Nucleus accumbens (tissue), 56 donors: ENCODE measurements at regions not wholly inside any gene's neighbourhood (a gene's known extent, or its start where the extent isn't known, plus 50 kb on each side); places are given as distances from the start of the nearest gene placed in this dataset.
A peak's percentile ranks its signal among the peaks of the same experiment; 100 is the strongest.

Experiments
- DNase-seq, 56 donors: peaks; one replicate each; lab custom pipeline; 2025; lab: John Stamatoyannopoulos, UW

DNA sequence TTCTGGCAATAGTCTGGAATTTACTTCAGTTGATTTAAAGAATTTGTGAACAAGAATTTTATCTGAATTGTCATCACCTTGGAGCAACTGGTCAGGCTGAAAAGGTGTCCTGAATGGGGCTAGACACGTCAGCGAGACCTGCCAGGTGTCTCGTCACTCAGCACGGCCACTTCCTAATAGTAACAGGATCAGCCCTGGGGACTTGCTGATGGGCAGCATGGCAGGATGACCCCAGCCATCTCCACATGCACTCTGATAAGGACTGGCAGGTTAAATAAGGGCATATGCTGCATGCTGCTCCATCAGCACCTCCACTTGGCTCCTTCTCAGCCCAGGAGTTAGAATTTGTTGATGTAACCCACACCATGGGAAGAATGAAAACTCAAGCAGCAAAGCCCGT is 224.2 kb downstream of the FOXO1 start:
- no peak for DNase-seq

DNA sequence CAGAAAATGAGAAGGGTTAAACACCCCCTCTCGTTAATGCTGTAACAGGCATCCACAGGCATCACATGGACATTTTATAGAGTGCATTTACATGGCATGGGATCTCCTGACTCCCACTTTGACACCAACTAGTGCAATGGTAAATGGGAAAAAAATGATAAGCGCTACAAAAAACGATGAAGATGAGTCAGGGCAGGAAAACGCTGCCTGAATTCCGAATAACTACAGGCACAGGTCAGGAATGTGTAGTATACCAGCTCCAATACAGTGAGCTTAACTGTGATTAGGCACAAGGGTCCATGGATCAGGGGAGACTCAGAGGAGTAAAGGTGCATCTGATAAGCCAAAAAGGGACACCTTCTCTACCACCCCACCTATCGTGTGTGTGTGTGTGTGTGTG is 223.6 kb downstream of the FOXO1 start:
- no peak for DNase-seq

GRCh38 chr13:40444241-40444640 is 222.2 kb downstream of the FOXO1 start:
- no peak for DNase-seq

DNA sequence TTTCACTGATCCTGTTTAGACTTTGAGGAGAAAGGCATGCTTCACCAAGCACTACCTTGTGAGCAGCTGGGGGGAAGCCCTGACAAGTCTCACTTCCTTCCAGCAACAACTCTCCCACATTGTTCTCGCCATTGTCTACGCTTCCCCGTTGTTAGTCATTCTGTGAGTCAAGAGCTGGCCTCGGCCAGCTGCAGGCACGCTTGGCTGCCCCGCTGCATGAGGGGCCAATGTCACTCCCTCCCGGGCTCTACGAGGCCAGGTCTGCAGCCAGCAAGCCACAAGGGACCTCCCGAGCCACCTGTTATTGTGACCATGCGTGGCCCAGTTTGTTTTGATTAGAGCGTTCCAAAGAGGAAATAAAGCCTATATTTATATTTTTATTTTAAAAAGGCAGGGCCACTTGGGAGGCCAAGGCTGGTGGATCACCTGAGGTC is 220.9 kb downstream of the FOXO1 start:
- peak in 3 of 56 donors; percentile 6 to 20 (median 17) for DNase-seq

DNA sequence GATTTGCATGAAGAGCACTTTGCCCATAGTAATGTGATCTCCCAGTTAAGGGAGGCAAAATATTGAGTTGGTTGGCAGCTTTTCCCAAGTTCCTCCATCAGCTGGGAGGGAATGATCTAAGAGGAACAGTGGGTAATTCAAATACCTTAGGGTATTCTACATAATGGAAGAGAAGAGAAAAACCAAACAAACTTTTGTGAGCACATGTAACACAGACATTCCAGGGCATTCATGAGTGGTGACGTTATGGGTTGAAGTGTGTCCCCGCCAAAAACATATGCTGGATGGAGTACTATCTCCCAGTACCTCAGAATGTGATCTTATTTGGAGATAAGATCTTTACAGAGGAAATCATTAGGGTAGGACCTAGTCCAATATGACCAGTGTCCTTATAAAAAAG is 220.1 kb downstream of the FOXO1 start:
- no peak for DNase-seq

DNA sequence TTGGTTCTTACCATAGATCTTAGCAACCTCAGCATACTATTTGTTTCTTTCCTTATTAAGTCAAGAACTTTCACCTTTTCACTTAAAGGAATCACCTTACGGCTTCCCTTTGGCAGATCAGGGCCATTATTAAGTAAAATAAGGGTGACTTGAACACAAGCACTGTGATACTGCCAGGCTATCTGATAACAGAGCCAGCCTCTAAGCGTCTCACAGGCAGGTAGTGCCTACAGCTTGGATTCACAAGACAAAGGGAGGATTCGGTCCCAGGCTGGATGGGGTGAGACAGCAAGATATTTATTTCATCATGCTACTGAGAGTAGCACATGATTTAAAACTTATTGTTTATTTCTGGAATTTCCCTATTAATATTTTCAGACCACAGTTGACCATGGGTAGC is 218.6 kb downstream of the FOXO1 start:
- no peak for DNase-seq

DNA sequence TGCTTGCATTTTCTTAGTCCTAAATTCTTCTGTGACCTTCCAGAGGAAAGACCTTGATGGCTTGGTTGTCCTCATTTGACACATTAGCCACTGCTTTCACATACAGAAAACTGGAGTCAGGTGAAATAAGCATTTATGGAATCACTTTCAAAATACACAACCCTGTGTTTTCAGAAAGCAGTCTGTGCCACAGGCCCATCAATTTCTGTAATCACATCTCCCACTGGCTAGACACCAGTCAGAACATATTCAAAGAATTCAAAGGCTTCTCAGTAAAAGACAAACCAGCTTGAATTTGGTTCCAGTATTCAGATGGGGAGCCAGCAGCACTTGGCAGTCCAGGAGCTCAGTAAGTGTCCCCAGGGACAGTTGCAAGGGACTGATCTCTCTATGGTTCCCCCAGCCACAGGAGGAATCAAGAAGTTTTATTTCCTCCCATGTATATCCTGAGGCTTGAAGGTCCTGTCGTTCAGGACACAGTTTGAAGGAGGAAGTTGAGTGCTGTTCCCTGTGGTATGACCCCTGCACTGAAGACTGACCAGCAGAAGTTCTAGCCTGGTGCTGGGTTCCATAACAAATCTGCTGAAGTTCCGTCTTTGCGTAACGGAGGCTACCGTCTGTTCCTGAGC is 214.3 kb downstream of the FOXO1 start:
- DNase-seq = peak in 4 of 56 donors; percentile 2 to 17 (median 10)

- DNase-seq = no peak
Observed at GRCh38 chr13:40452741-40453334, 213.6 kb downstream of the FOXO1 start.

DNA sequence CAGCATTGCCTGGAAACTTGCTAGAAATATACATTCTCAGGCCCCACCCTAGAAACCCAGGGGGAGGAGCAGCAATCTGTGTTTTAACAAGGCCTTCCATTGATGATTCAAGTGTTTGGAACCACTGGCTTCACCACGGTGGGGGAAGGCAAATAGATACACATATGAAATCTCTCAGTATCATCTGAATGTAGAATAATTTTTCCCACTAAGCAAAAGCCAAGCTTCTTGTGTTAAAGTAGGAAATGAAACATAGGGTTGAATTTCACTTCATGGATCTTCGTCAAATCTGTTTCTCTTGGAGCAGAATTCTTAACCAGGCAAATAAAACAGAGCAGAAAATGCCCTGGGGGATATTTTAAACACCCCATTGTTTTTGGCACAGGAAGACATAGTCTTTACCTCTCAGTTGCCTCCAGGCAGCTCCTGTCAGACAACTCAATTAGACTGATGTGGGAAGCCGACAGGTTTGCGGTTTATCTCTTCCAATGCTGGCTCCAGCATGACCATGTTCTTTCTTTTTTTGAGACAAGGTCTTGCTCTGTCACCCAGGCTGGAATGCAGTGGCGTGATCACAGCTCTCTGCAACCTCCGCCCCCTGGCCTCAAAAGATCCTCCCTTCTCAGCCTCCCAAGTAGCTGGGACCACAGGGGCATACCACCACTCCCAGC is 213.0 kb downstream of the FOXO1 start:
- DNase-seq = no peak

DNA sequence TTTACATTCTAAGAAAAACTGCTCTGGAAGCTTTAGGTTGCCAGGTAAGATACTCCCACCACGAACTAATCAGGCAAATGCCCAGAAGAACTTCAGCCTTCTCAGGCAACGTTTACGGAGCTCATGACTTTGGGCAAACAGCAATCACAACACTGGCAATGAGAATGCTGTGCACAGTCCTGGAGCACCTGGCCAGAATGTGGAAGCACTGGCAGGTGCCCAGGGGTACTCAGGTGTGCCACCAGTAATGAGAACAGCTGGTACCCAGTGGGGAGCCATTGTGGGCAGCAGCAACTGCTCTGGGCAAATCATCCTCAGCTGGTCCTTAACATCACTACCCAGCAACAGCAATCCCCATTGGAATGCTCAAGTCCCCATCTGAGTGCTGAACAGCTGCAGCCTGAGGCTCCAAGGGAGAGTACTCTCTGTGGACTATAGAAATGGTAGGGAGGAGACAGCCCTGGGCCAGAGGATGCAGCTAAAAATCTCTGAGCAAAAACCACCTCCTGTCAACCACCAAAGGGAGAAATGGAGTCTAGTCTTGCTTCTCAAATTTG is 210.0 kb downstream of the FOXO1 start:
- DNase-seq = no peak

DNA sequence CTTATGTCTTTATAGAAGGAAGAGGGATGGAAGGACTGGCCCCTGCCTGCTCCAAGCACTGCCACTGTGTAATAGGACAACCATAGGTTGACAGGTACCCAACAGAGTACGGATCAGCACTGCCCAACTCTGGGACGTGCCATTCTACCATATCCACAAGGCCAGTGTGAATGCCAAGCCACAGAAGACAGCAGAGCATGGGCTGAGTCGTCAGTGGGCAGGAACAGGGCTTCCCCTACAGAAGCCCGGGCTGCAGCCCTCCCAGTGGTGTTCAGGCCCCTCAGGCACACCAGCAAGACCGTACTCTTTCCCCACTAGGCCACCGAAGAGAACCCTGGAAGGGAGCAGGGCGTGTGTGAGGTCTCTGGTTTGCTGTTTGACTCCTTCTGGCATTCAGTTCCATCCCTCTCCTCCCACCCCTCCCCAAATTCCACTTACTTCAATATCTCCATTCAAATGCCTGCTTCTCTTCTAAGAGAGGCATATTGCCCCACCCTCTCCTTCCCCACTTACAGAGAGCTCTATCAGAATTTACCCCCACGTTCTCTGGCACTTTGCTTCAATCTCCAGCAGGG is 209.4 kb downstream of the FOXO1 start:
- DNase-seq = no peak

DNA sequence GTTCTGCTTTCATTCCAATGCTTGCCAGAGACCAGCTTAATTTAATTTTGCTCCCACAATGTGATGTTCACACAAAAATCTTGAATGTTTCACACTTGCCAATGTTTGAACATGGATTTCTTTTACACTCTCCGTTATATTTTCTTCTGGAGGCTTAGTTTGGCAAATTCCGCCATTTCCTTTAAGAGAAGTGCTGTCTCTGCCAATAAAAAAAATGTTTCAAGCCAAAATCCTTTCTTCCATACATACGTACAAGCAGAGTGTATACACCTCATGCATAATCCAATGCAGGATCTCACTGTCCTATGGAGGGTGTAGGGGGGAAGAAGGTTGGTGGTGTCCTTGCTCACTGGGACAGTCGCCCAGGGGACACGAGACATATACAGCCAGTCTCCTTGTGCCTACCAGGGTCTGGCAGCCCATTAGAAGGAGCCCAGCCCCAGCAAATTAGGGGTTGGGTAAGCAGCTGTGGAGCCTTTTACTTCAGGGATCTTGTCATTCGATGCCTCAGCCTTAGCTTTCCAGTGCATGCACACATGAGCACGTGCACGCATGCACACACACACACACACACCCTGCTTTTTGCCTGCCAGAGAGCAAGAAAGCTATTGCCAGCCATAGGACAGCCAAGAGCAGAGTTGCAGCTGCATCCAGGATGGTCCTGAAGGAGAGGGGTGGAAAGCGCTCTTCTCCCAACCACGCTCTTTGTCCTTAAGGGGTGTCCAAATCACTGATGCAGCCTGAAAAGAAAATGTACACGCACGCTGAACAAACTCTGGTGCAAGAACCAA is 208.3 kb downstream of the FOXO1 start:
- no peak for DNase-seq

DNA sequence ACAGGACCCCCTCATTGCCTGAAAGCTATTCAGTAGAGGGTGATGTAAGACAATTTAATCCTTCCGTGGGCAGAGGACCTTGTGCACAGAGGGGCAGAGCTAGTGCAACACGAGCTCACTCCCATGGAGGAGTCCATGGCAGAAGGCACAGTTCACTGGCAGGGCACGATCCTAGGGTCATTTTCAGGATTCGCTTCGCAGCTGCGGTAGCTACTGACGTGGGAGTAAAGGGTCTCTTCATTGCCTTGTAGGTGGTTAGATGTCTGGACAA is 207.8 kb downstream of the FOXO1 start:
- DNase-seq = no peak

GRCh38 chr13:40460116-40460515 is 206.3 kb downstream of the FOXO1 start:
- DNase-seq = no peak

DNA sequence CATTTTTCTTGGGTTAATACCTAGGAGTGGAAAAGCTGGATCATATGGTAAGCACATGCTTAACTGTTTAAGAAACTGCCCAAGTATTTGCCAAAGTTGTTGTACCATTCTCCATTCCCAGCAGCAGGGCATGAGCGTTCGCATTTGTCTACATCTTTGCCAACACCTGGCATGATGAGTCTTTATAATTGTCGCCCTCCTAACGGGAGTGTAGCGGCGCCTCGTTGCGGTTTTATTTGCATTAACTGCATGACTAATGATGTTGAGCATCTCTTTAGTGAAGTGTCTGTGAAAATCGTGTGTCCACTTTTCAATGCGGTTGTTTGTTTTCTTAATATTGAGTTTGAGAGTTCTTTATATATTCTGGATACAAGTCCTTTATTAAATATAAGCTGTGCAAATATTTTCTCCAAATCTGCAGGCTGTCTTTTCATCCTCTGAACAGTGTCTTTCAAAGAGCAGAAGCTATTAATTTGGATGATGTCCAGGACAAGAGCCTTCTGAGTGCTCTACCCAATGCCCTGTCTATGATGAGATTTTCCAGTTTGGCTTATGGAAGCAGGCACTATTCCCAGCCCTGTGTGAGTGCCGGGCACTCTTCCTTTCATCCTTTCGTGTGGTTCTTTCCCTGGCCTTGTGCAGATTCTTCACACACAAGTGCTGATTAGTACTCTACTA is 202.0 kb downstream of the FOXO1 start:
- DNase-seq = no peak

DNA sequence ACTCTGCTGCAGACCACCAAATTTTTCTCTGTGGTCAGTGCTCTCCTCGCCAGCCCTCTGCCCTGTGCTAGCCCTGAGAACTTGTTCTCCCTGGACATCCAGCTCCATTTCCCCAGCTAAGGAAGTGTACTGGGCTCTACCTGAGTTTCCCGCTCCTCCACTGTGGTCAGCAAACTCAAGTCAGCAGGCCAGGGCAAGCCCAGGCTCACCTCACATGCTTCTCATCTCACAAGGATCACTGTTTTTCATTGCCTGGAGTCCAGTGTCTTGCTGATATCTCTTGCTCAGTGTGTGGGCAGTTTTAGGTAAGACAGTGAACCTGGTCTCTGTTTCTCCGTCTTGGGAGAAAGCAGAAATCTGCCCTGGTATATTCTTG is 201.4 kb downstream of the FOXO1 start:
- no peak for DNase-seq

DNA sequence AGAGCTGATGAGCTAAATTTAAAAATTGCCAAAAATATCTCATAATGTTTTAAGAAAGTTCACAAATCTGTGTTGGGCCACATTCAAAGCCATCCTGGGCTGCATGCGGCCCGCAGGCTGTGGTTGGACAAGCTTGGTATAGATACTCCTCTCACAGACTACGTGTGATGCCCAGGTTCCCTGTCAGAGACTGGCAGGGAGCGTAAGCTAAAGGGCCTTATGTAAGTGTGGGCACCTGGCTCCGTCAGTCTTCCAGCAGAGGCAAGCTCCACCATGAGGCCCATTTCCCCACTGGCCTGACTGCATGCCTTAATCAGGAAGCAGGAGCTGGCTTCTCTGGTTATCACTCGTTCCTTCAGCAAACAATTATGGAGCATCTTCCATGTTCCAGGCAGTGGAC is 200.2 kb downstream of the FOXO1 start:
- no peak for DNase-seq

DNA sequence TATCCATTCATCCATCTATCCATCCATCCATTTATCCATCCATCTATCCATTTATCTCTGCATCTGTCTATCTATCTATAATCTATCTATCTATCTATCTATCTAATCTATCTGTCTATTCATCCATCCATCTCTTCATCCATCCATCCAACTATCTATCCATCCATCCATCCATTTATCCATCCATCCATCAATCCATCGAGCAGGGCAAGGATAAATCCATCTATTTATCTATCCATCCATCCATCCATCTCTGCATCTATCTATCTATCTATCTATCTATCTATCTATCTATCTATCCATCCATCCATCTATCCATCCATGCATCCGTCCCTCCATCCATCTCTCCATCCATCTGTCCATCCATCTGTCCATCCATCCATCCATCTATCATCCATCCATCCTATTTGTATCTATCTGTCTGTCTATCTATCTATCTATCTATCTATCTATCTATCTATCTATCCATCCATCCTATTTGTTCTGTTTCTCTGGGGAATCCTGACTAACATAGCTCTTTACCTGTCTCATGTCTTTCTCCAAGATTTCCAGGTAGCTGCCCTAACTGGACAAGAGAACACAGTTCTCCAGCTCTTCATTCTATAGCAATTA is 198.1 kb downstream of the FOXO1 start:
- no peak for DNase-seq

GRCh38 chr13:40469581-40470310 is 196.7 kb downstream of the FOXO1 start:
- no peak for DNase-seq
